Thymus (tissue), 11 donors: ENCODE measurements at regions not wholly inside any gene's neighbourhood (a gene's known extent, or its start where the extent isn't known, plus 50 kb on each side); places are given as distances from the start of the nearest gene placed in this dataset.

Source experiments
- DNase-seq, 9 donors: peaks; one replicate each; pipeline ENCODE4 v3.0.0-alpha.2; 2013; ENCODE audit warnings: low spot score in 9 of 9, low read depth in 6 of 9, missing footprints in 1 of 9
- H3K27ac ChIP-seq, 2 donors: one replicate each; pipeline ENCODE4 v1.5.1; 2013; ENCODE audit warnings: control low read depth in 1 of 2, low read depth in 1 of 2, low read length in 1 of 2, mild to moderate bottlenecking in 1 of 2, moderate library complexity in 1 of 2
- H3K27me3 ChIP-seq, 2 donors: one replicate each; pipeline ENCODE4 v1.5.1; 2013; ENCODE audit warnings: low read length in 1 of 2; ENCODE audit not compliant: control insufficient read depth in 2 of 2, insufficient read depth in 1 of 2
- H3K36me3 ChIP-seq, 2 donors: one replicate each; pipeline ENCODE4 v1.5.1; 2013; ENCODE audit warnings: low read length in 1 of 2, mild to moderate bottlenecking in 1 of 2, moderate library complexity in 1 of 2; ENCODE audit not compliant: control insufficient read depth in 2 of 2, insufficient read depth in 2 of 2
- H3K4me1 ChIP-seq, 2 donors: one replicate each; pipeline ENCODE4 v1.5.1; 2013; ENCODE audit warnings: low read length in 2 of 2; ENCODE audit not compliant: control insufficient read depth in 2 of 2, insufficient read depth in 2 of 2
- H3K4me3 ChIP-seq, 2 donors: one replicate each; pipeline ENCODE4 v1.5.1; 2013; ENCODE audit warnings: low read length in 2 of 2, control low read depth in 1 of 2, mild to moderate bottlenecking in 1 of 2
- H3K9me3 ChIP-seq, 2 donors: one replicate each; pipeline ENCODE4 v1.5.1; 2013; ENCODE audit warnings: low read length in 1 of 2, mild to moderate bottlenecking in 1 of 2; ENCODE audit not compliant: control insufficient read depth in 2 of 2, insufficient read depth in 1 of 2
- WGBS: extraction: QIAGEN DNeasy Blood & Tissue Kit; methylation state at CpG from one replicate; pipeline ENCODE4 v1.1.7; 2013; 5-methylcytosine and 5-hydroxymethylcytosine counted together
- donor health status: healthy.

- Histone ChIP-seq H3K4me3 (no peak overlapping the region), H3K36me3 (no peaks in the 10 kb centered on the region), H3K4me1 (no peaks in the 10 kb centered on the region), H3K27ac (no peak overlapping the region), H3K27me3 (no peaks in the 10 kb centered on the region), H3K9me3 (peaks cover 0 to 5% of the 10 kb centered on the region in 2 donors)
- DNase-seq: no peak
- 97% methylated on average over 1 of the region's 1 CpG for WGBS
Observed at GRCh38 chr7:19623676-19624075, 85.2 kb downstream of the POLR1F start.

DNA sequence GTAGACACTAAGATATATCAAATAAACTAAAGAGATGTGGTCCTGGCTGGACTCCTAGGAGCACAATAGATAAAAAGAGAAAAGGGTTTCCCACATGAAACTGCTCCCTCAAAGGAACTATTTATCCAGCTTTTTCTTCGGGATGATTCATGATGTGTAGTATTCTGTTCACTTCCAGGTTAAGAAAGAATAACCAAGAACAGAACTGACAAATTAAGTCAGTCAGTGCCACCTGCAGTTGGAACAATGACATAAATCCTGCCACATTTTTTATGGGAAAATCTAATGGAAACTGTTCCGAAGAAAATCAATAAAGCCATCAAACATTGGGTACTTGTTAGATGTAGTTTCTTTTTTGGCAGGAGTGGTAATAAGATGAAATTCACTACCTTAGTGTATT, 87.1 kb downstream of the POLR1F start:
- no peak for DNase-seq
- 92% methylated on average over 2 of the region's 2 CpGs for WGBS
- Histone ChIP-seq H3K9me3 (no peaks in the 10 kb centered on the region), H3K27me3 (no peaks in the 10 kb centered on the region), H3K4me3 (no peak overlapping the region), H3K27ac (no peak overlapping the region), H3K36me3 (no peaks in the 10 kb centered on the region), H3K4me1 (no peaks in the 10 kb centered on the region)

- no peaks in the 10 kb centered on the region for H3K27me3 ChIP-seq
- no peaks in the 10 kb centered on the region for H3K36me3 ChIP-seq
- H3K9me3 ChIP-seq: no peaks in the 10 kb centered on the region
- no peak for DNase-seq
- WGBS: 80% methylated on average over 2 of the region's 2 CpGs
- H3K4me3 ChIP-seq: no peak overlapping the region
- no peak overlapping the region for H3K27ac ChIP-seq
- no peaks in the 10 kb centered on the region for H3K4me1 ChIP-seq
Observed at GRCh38 chr7:19620470-19620869, 88.4 kb downstream of the POLR1F start.

GRCh38 chr7:19619122-19619521, 89.7 kb downstream of the POLR1F start:
- Histone ChIP-seq H3K9me3 (no peaks in the 10 kb centered on the region), H3K4me3 (no peak overlapping the region), H3K27me3 (no peaks in the 10 kb centered on the region), H3K4me1 (no peaks in the 10 kb centered on the region), H3K36me3 (no peaks in the 10 kb centered on the region), H3K27ac (no peak overlapping the region)
- WGBS: 84% methylated on average over 1 of the region's 1 CpG
- DNase-seq: no peak

GRCh38 chr7:19617901-19618300, 90.9 kb downstream of the POLR1F start:
- H3K9me3 ChIP-seq: no peaks in the 10 kb centered on the region
- no peak overlapping the region for H3K4me3 ChIP-seq
- WGBS: 78% methylated on average over 2 of the region's 2 CpGs
- no peaks in the 10 kb centered on the region for H3K27me3 ChIP-seq
- no peaks in the 10 kb centered on the region for H3K4me1 ChIP-seq
- DNase-seq: no peak
- H3K36me3 ChIP-seq: no peaks in the 10 kb centered on the region
- no peak overlapping the region for H3K27ac ChIP-seq

DNA sequence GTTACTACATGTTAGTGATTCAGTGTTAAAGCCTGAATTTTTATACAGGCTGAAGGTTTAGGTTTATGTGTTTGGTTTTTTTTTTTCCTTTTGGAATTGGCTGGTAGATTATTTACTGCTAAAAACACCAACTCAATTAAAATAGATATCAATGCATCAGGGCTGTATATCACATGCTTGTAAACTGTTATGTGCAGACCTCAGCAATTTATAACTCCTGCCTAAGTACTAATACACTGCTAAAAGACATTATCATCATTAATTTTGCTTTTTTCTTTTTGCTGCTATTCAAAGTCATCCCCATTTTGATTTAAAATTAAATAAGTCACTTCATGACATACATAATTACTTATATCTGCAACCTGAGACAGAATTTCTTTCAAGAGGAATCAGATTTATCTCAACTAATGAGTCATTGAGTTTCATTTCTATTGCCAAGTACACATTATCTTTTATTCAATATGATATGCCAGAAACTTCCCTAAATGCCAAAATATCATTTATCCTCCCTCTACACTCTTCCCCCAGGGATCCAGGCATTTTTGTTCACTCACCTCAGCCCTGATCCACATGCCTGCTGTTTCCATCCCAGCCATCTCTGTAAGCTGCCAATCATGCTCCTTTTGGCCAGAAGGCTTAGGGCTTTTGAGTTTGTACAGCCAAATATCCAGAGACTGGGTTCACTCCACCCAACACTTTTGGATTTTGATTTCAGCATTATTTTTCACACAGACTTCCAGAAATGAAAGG, 98.5 kb downstream of the POLR1F start:
- no peaks in the 10 kb centered on the region for H3K36me3 ChIP-seq
- no peak overlapping the region for H3K27ac ChIP-seq
- H3K9me3 ChIP-seq: peaks cover 0 to 3% of the 10 kb centered on the region in 2 donors
- H3K4me3 ChIP-seq: no peak overlapping the region
- DNase-seq: no peak
- no peaks in the 10 kb centered on the region for H3K27me3 ChIP-seq
- no peaks in the 10 kb centered on the region for H3K4me1 ChIP-seq

DNA sequence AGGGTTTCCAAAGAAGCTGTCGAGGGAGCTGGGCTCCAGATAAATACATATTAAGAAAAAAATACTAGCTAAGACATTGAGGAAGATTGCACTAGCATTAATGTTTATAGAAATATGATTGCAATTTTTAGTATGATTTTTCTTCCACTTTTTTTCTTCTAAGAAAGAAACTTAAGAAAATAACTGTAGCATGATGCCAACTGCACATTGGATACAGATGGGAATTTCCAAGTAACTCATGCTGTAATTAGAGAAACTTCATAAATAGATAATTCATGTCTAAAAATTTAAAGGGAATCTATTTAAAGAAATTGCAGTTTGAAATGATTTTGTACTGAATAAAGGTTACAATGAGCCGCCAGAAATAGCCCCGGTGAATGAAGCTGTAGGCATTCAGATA, 119.4 kb downstream of the POLR1F start:
- DNase-seq: no peak
- Histone ChIP-seq H3K27me3 (no peaks in the 10 kb centered on the region), H3K9me3 (no peaks in the 10 kb centered on the region), H3K36me3 (no peaks in the 10 kb centered on the region), H3K4me3 (no peak overlapping the region), H3K27ac (no peak overlapping the region), H3K4me1 (no peaks in the 10 kb centered on the region)
- 96% methylated on average over 3 of the region's 3 CpGs for WGBS

DNA sequence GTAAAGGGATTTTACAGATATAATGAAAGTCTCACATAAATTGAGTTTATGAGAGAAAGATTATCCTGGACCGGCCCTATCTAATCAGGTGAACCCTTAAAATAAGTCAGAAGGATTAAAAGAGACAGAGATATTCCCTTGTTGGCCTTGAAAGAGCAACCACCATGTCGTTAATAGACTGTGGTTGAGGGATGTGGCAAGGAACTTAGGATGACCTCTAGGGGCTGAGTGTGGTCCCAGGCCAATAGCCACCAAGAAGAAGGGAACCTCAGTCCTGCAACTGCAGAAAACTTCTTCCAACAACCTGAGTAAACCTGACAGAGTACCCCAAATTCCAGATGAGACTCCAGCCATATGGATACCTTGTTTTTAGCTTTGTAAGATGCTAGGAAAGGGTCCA, 121.5 kb downstream of the POLR1F start:
- Histone ChIP-seq H3K36me3 (no peaks in the 10 kb centered on the region), H3K27ac (no peak overlapping the region), H3K4me1 (no peaks in the 10 kb centered on the region), H3K27me3 (no peaks in the 10 kb centered on the region), H3K9me3 (no peaks in the 10 kb centered on the region), H3K4me3 (no peak overlapping the region)
- DNase-seq: no peak
- WGBS: 69% methylated on average over 2 of the region's 2 CpGs

DNA sequence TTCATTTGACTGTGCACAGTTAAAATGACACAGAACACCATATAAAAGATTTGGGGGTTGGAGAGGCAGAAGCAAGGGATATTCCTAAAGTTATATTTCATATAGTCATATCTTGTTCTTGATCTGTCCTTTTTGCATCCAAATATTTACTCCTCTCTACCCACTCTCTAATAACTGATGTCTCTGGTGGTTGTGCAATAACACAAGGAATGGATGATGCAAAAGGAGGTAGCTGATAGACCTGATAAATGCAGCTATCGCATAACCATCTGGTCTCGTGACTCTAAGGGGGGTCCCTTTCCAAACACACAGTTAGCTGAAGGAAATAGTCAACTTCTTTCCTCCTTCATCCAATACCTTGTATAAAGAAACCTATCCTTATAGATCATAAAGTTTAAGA, 123.1 kb downstream of the POLR1F start:
- Histone ChIP-seq H3K27ac (no peak overlapping the region), H3K4me1 (no peaks in the 10 kb centered on the region), H3K27me3 (no peaks in the 10 kb centered on the region), H3K4me3 (no peak overlapping the region), H3K9me3 (no peaks in the 10 kb centered on the region), H3K36me3 (no peaks in the 10 kb centered on the region)
- no peak for DNase-seq
- 95% methylated on average over 2 of the region's 2 CpGs for WGBS
